ENCODE measurements at regions not wholly inside any gene's neighbourhood (a gene's known extent, or its start where the extent isn't known, plus 50 kb on each side); places are given as distances from the start of the nearest gene placed in this dataset.

- TF ChIP-seq CTCF (IDR thresholded peaks at IDR 0.05; ENCODE audit: control insufficient read depth, extremely low read depth, insufficient read depth) = no peak
- no peak overlapping the region for H3K4me3 ChIP-seq (ENCODE audit: low read depth, low read length)
- no peak for DNase-seq (ENCODE audit: low read depth)
Observed at GRCh38 chrX:18016941-18017340, 155.8 kb upstream of the RAI2 start.

DNA sequence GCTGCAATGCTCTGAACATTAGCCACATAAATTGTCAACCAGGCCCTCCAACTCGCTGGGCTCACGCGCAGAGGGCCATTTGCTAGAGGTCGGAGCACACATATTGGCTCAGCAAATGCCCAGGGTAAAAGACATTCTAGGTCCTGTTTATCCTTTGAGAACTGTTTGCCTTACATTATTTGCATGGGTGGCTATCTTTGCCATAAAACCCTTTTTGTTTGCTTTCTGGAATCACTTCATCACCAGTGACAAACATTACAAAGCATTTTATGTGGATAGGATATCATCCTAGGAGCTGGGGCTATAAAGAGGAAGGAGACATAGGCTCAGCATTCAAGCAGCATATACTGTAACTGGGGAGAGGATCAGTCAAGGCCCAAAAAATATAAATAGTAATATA, 149.2 kb upstream of the RAI2 start:
- DNase-seq (ENCODE audit: low read depth) = peak; percentile 93
- H3K4me3 ChIP-seq (ENCODE audit: low read depth, low read length) = no peak overlapping the region
- no peak for TF ChIP-seq CTCF (IDR thresholded peaks at IDR 0.05; ENCODE audit: control insufficient read depth, extremely low read depth, insufficient read depth)

DNA sequence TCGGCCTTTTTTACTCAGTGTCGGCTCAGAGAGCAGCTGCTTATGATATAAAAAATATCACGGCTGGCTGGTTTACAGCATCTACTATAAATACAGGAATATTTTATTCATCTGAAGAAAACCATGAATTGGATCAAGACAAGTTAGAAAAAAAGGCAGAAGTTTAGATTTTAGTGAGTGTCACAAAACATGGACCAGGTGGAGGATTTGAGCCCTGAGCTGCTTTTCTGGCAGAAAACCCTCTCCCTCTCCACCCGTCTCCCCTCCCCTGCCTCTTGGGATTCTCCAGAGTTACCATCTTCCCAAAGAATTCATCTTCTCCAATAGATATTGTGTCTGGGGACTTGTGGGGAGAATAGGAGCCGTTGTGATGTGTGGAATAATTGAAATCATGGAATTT, 142.8 kb upstream of the RAI2 start:
- no peak for TF ChIP-seq CTCF (IDR thresholded peaks at IDR 0.05; ENCODE audit: control insufficient read depth, extremely low read depth, insufficient read depth)
- DNase-seq (ENCODE audit: low read depth) = no peak

DNA sequence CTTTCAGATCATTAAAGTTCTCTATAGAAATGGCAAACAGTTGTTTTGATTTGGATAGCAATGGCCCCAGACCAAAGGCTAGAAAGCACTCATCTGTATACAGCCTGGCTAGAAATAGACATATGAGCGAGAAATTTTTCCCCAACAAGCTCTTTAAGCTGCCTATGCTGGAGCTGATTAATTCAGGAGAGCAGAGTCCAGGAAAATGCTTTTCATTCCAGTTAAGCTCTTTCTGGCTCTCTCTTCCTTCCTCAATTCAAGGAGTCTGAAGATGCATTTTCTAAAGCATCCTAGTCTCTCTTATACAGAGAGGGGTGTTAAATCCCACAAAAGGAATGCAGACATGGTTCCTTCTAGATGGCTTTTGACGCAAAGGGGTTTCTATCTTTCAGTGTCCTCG, 141.7 kb upstream of the RAI2 start:
- H3K4me3 ChIP-seq (ENCODE audit: low read depth, low read length) = no peak overlapping the region
- TF ChIP-seq CTCF (IDR thresholded peaks at IDR 0.05; ENCODE audit: control insufficient read depth, extremely low read depth, insufficient read depth) = no peak

More for the DNA sequence above, 142.8 kb upstream of the RAI2 start:
- no peak overlapping the region for H3K4me3 ChIP-seq (ENCODE audit: low read depth, low read length)

DNA sequence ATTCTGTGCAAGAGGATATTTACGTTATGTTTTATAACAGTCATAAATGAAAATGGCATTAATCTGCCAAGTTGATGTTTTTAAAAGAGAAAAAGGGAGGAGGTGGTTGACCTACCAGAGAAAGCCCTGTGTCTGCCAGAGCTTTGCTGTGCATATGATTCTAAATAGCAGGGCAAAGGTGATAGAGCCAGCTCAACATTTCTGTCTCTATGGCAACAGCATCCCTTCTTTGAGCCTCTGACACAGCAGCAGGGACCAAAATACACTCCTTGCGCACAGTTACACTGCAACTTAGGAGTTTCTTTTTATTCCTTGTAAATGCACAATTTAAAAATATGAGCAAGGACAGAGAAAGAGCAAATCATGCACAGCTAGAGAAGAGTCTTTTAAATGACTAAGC, 133.3 kb upstream of the RAI2 start:
- DNase-seq (ENCODE audit: low read depth) = peak; percentile 49
- H3K4me3 ChIP-seq (ENCODE audit: low read depth, low read length) = no peak overlapping the region
- no peak for TF ChIP-seq CTCF (IDR thresholded peaks at IDR 0.05; ENCODE audit: control insufficient read depth, extremely low read depth, insufficient read depth)

More for the DNA sequence above, 141.7 kb upstream of the RAI2 start:
- no peak for DNase-seq (ENCODE audit: low read depth)

GRCh38 chrX:17993062-17993461, 132.0 kb upstream of the RAI2 start:
- DNase-seq (ENCODE audit: low read depth) = no peak
- no peak for TF ChIP-seq CTCF (IDR thresholded peaks at IDR 0.05; ENCODE audit: control insufficient read depth, extremely low read depth, insufficient read depth)
- H3K4me3 ChIP-seq (ENCODE audit: low read depth, low read length) = no peak overlapping the region

GRCh38 chrX:17990532-17990931, 129.4 kb upstream of the RAI2 start:
- no peak overlapping the region for H3K4me3 ChIP-seq (ENCODE audit: low read depth, low read length)
- no peak for DNase-seq (ENCODE audit: low read depth)
- no peak for TF ChIP-seq CTCF (IDR thresholded peaks at IDR 0.05; ENCODE audit: control insufficient read depth, extremely low read depth, insufficient read depth)
